Naive thymus-derived CD4-positive, alpha-beta T cell (primary cell): ENCODE measurements at regions not wholly inside any gene's neighbourhood (a gene's known extent, or its start where the extent isn't known, plus 50 kb on each side); places are given as distances from the start of the nearest gene placed in this dataset.

Experiments
- ATAC-seq: fragments of 150-1000 bp; cut with Tn5 transposase; 2 replicates; pipeline ENCODE4 v1.10.0; 2021; ENCODE audit warnings: mild to moderate bottlenecking, moderate library complexity
- CTCF ChIA-PET: fragments of 350-600 bp; sonication (Branson Sonifier 250); formaldehyde crosslinking; loops from one replicate; lab custom pipeline; 2021; ENCODE audit warnings: antibody characterized with exemption; lab: Charles Lee
- POLR2A ChIA-PET: fragments of 350-600 bp; sonication (Branson Sonifier 250); formaldehyde crosslinking; loops from one replicate; lab custom pipeline; 2021; ENCODE audit warnings: antibody characterized with exemption, inconsistent platforms; lab: Charles Lee
- DNase-seq, 9 donors: peaks; one replicate each; pipeline versions ENCODE4 v3.0.0 to v3.0.0-alpha.2; 2020 to 2022; ENCODE audit warnings: mixed read lengths in 1 of 9
- H3K27ac ChIP-seq: one replicate; pipeline ENCODE4 v1.7.0; 2013; ENCODE audit warnings: mild to moderate bottlenecking, low read depth, low read length, moderate library complexity
- H3K27me3 ChIP-seq, 2 donors: one replicate each; pipeline ENCODE4 v1.7.0; 2013; ENCODE audit warnings: low read length in 2 of 2, mild to moderate bottlenecking in 2 of 2, moderate library complexity in 2 of 2; ENCODE audit not compliant: control insufficient read depth in 2 of 2, insufficient read depth in 2 of 2
- H3K36me3 ChIP-seq, 3 experiments: 1 replicate in 2 of 3; 2 replicates in 1 of 3; pipeline ENCODE4 v1.7.0; 2013; ENCODE audit warnings: low read length in 3 of 3, mild to moderate bottlenecking in 3 of 3, moderate library complexity in 1 of 3; ENCODE audit not compliant: insufficient read depth in 3 of 3, control insufficient read depth in 2 of 3
- H3K4me1 ChIP-seq, 2 donors: one replicate each; pipeline ENCODE4 v1.7.0; 2013; ENCODE audit warnings: low read length in 2 of 2, mild to moderate bottlenecking in 2 of 2, moderate library complexity in 1 of 2; ENCODE audit not compliant: control insufficient read depth in 2 of 2, insufficient read depth in 2 of 2
- H3K4me3 ChIP-seq: 2 replicates; pipeline ENCODE4 v1.7.0; 2013; ENCODE audit warnings: mild to moderate bottlenecking, low read length
- H3K9me3 ChIP-seq, 3 experiments: 1 replicate in 2 of 3; 2 replicates in 1 of 3; pipeline ENCODE4 v1.7.0; 2013; ENCODE audit warnings: low read length in 3 of 3; ENCODE audit not compliant: control insufficient read depth in 2 of 3
- H3K27ac Mint-ChIP-seq, 9 donors: one replicate each; pipeline ENCODE4 v1.8.0; 2020 to 2022; ENCODE audit warnings: mixed read lengths in 9 of 9, mild to moderate bottlenecking in 8 of 9, moderate library complexity in 5 of 9, inconsistent platforms in 2 of 9
- H3K27me3 Mint-ChIP-seq, 5 donors: one replicate each; pipeline ENCODE4 v1.8.0; 2021 to 2022; ENCODE audit warnings: mixed read lengths in 5 of 5, mild to moderate bottlenecking in 1 of 5
- H3K36me3 Mint-ChIP-seq, 5 donors: one replicate each; pipeline ENCODE4 v1.8.0; 2020 to 2022; ENCODE audit warnings: mixed read lengths in 5 of 5, mild to moderate bottlenecking in 3 of 5, inconsistent platforms in 1 of 5
- H3K4me1 Mint-ChIP-seq, 7 donors: one replicate each; pipeline ENCODE4 v1.8.0; 2020 to 2022; ENCODE audit warnings: mixed read lengths in 7 of 7, mild to moderate bottlenecking in 3 of 7, inconsistent platforms in 1 of 7
- H3K4me3 Mint-ChIP-seq, 10 donors: one replicate each; pipeline ENCODE4 v1.8.0; 2020 to 2022; ENCODE audit warnings: mild to moderate bottlenecking in 10 of 10, mixed read lengths in 10 of 10, moderate library complexity in 6 of 10, inconsistent platforms in 2 of 10
- H3K9me3 Mint-ChIP-seq, 11 donors: one replicate each; pipeline ENCODE4 v1.8.0; 2020 to 2022; ENCODE audit warnings: mixed read lengths in 11 of 11, mild to moderate bottlenecking in 4 of 11, inconsistent platforms in 1 of 11, moderate library complexity in 1 of 11
- intact Hi-C, 2 donors: fragments of 100-400 bp; cut with micrococcal nuclease; formaldehyde crosslinking; loops; one replicate each; pipeline ENCODE4 v1.15.1; 2023

DNA sequence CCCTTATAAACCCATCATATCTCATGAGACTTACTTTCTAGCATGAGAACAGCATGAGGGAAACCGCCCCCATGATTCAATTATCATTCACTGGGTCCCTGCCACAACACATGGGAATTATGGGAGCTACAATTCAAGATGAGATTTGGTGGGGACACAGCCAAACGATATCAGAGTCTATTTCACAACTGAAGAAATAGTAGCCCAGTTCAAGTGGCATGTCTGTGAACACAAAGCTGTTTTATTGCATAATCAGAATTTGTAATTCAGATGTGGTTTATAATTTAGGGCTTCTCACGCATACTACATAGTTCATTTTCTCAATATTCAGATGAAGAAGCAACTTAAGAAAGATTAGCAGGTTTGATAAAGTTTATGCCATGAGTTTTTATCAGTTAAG, 1188.0 kb upstream of the ALCAM start:
- no peak for ATAC-seq
- H3K36me3 Mint-ChIP-seq, result no peaks in the 10 kb centered on the region
- POLR2A ChIA-PET, result no interaction called here
- no peaks in the 10 kb centered on the region for H3K27me3 Mint-ChIP-seq
- no peak overlapping the region for H3K27ac Mint-ChIP-seq
- H3K4me3 Mint-ChIP-seq, result no peak overlapping the region
- peaks cover 0 to 13% (median 0%) of the 10 kb centered on the region in 11 donors for H3K9me3 Mint-ChIP-seq
- Histone ChIP-seq H3K36me3 (no peaks in the 10 kb centered on the region), H3K4me3 (no peak overlapping the region), H3K4me1 (no peaks in the 10 kb centered on the region), H3K9me3 (no peaks in the 10 kb centered on the region), H3K27ac (no peak overlapping the region), H3K27me3 (no peaks in the 10 kb centered on the region)
- no peaks in the 10 kb centered on the region for H3K4me1 Mint-ChIP-seq
- intact Hi-C loops, result no loop called here
- DNase-seq, result no peak
- CTCF ChIA-PET, result no interaction called here

DNA sequence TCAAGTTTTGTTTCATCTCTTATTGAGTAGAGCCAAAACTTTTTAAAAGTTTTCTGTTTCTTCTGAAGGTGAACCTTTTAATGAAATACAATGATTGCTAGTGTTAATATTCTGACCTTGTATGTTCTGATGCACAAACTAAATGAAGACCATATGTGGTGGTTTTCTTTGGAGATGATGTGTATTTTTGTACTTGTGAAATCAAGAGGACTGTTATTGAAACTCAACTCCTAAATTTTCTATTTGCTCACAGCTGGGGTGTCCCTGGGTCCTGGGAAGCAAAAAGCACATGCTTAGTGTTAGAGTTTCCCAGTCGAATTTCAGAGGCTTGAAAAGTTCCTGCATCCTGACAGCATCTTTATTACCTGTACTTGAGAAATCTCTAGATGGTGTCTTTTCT, 1185.8 kb upstream of the ALCAM start:
- no peak overlapping the region for H3K4me3 ChIP-seq
- Mint-ChIP-seq H3K27me3 (no peaks in the 10 kb centered on the region), H3K36me3 (no peaks in the 10 kb centered on the region), H3K27ac (no peak overlapping the region), H3K4me1 (no peaks in the 10 kb centered on the region), H3K4me3 (no peak overlapping the region), H3K9me3 (peaks cover 0 to 14% (median 0%) of the 10 kb centered on the region in 11 donors)
- intact Hi-C loops, result no loop called here
- CTCF ChIA-PET, result no interaction called here
- no peaks in the 10 kb centered on the region for H3K9me3 ChIP-seq
- H3K27ac ChIP-seq, result no peak overlapping the region
- H3K27me3 ChIP-seq, result no peaks in the 10 kb centered on the region
- POLR2A ChIA-PET, result no interaction called here
- H3K4me1 ChIP-seq, result no peaks in the 10 kb centered on the region
- H3K36me3 ChIP-seq, result no peaks in the 10 kb centered on the region
- no peak for DNase-seq
- no peak for ATAC-seq

DNA sequence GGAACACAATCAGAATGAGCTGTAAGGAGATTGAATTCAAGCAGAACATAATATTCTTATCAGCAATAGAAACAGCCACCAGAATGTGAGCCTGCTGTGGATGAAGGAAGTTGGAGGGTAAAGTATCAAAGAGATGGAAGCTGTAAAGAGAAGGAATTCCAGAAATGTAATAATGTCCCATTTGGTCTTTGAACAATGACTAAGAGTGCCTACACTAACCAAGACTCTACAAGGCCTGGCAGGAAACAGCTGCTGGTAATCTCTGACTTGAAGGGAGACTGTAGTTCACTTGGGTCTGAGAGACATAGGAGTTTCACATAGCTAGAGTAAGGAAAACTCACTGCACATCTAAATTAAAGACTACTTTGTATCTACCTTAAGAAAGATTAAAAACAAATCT, 1176.0 kb upstream of the ALCAM start:
- no peak for ATAC-seq
- Histone ChIP-seq H3K27me3 (no peaks in the 10 kb centered on the region), H3K9me3 (no peaks in the 10 kb centered on the region), H3K4me3 (no peak overlapping the region), H3K36me3 (no peaks in the 10 kb centered on the region), H3K4me1 (no peaks in the 10 kb centered on the region), H3K27ac (no peak overlapping the region)
- Mint-ChIP-seq H3K4me3 (no peak overlapping the region), H3K4me1 (no peaks in the 10 kb centered on the region), H3K27ac (no peak overlapping the region), H3K27me3 (no peaks in the 10 kb centered on the region), H3K9me3 (peaks cover 0 to 8% (median 0%) of the 10 kb centered on the region in 11 donors), H3K36me3 (no peaks in the 10 kb centered on the region)
- intact Hi-C loops, result no loop called here
- ChIA-PET CTCF (no interaction called here), POLR2A (no interaction called here)
- no peak for DNase-seq

DNA sequence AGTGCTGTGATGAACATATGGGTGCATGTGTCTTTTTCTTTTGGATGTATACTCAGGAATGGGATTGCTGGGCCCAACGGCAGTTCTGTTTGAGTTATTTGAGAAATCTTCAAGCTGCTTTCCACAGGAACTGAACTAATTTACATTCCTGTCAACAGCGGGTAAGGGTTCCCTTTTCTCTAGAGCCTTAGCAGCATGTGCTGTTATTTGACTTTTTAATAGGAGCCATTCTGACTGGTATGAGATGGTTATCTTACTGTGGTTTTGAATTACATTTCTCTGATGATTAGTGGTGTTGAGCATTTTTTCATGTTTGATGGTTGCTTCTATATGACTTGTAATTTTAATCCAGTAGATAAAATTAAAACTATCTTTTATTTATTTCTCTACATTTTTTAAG, 1168.6 kb upstream of the ALCAM start:
- H3K4me3 Mint-ChIP-seq, result no peak overlapping the region
- no peak overlapping the region for H3K4me3 ChIP-seq
- no peak overlapping the region for H3K27ac ChIP-seq
- ATAC-seq (no peak), DNase-seq (no peak)
- H3K9me3 ChIP-seq, result no peaks in the 10 kb centered on the region
- no peak overlapping the region for H3K27ac Mint-ChIP-seq
- no peaks in the 10 kb centered on the region for H3K4me1 Mint-ChIP-seq
- intact Hi-C loops, result no loop called here
- CTCF ChIA-PET, result no interaction called here
- no peaks in the 10 kb centered on the region for H3K36me3 ChIP-seq
- H3K27me3 ChIP-seq, result no peaks in the 10 kb centered on the region
- H3K4me1 ChIP-seq, result no peaks in the 10 kb centered on the region
- POLR2A ChIA-PET, result no interaction called here
- H3K9me3 Mint-ChIP-seq, result peaks cover 0 to 2% (median 0%) of the 10 kb centered on the region in 11 donors
- no peaks in the 10 kb centered on the region for H3K36me3 Mint-ChIP-seq
- no peaks in the 10 kb centered on the region for H3K27me3 Mint-ChIP-seq

DNA sequence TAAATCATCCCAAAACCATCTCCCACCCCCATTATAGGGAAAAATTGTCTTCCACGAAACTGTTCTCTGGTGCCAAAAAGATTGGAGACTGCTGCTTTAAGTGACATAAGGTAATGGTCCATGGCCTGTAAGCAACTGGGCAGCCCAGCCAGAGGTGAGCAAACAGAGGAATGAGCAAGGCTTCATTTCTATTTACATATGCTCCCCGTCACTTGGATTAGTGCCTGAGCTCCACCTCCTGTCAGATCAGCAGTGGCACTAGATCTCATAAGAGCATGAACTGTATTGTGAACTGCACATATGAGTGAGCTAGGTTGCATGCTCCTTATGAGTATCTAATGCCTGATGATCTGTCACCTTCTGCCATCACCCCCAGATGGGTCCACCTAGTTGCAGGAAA, 1159.8 kb upstream of the ALCAM start:
- Histone ChIP-seq H3K36me3 (no peaks in the 10 kb centered on the region), H3K4me1 (no peaks in the 10 kb centered on the region), H3K27me3 (no peaks in the 10 kb centered on the region), H3K4me3 (no peak overlapping the region), H3K27ac (no peak overlapping the region), H3K9me3 (no peaks in the 10 kb centered on the region)
- Mint-ChIP-seq H3K4me3 (no peak overlapping the region), H3K36me3 (no peaks in the 10 kb centered on the region), H3K4me1 (no peaks in the 10 kb centered on the region), H3K27me3 (no peaks in the 10 kb centered on the region), H3K27ac (no peak overlapping the region), H3K9me3 (peaks cover 0 to 6% (median 0%) of the 10 kb centered on the region in 11 donors)
- intact Hi-C loops, result no loop called here
- POLR2A ChIA-PET, result no interaction called here
- DNase-seq, result no peak
- CTCF ChIA-PET, result no interaction called here
- ATAC-seq, result no peak

DNA sequence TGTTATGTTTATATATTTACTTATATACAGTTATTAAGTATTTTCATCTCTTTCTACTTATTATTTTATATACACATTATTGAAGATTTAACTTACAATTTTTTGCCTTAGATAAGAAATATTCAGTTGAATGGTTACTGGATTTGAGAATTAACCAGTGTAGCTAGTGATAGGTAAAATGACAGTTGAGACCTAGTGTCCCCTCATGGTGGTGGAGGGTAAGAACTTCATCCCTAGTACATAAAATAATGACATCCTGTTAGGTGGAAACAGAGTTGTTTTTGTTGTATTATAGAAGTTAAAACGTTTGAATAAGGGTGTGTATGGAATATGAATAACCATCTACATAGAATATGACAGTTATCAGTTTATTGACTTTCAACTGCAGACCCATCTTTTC, 1152.4 kb upstream of the ALCAM start:
- Mint-ChIP-seq H3K27ac (no peak overlapping the region), H3K4me1 (no peaks in the 10 kb centered on the region), H3K9me3 (peaks cover 0 to 7% (median 0%) of the 10 kb centered on the region in 11 donors), H3K27me3 (no peaks in the 10 kb centered on the region), H3K36me3 (no peaks in the 10 kb centered on the region), H3K4me3 (no peak overlapping the region)
- H3K36me3 ChIP-seq, result no peaks in the 10 kb centered on the region
- ATAC-seq (no peak), DNase-seq (no peak)
- no peak overlapping the region for H3K27ac ChIP-seq
- intact Hi-C loops, result no loop called here
- POLR2A ChIA-PET, result no interaction called here
- no peaks in the 10 kb centered on the region for H3K27me3 ChIP-seq
- H3K4me3 ChIP-seq, result no peak overlapping the region
- H3K4me1 ChIP-seq, result no peaks in the 10 kb centered on the region
- no peaks in the 10 kb centered on the region for H3K9me3 ChIP-seq
- CTCF ChIA-PET, result no interaction called here

DNA sequence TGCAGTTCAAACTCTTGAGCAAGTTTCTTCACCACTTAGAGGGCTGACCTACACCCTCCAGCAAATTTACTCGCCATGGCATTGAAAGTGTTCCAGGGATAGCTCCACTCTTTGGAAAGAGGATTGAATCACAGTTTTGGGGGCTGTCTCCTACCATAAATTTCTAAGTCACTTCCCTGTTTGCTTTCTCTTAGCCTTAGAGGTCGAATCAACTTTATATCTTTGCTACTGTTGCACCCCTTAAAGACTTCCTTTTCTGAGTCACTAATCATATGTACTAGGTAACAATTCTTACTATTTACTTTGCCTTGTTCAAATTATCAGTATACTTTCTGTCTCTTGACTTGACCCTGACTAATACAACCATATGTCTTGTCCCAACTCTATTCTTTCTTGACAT, 1151.8 kb upstream of the ALCAM start:
- POLR2A ChIA-PET, result no interaction called here
- DNase-seq (no peak), ATAC-seq (no peak)
- Mint-ChIP-seq H3K9me3 (peaks cover 0 to 7% (median 0%) of the 10 kb centered on the region in 11 donors), H3K4me1 (no peaks in the 10 kb centered on the region), H3K36me3 (no peaks in the 10 kb centered on the region), H3K27me3 (no peaks in the 10 kb centered on the region), H3K27ac (no peak overlapping the region), H3K4me3 (no peak overlapping the region)
- Histone ChIP-seq H3K4me3 (no peak overlapping the region), H3K9me3 (no peaks in the 10 kb centered on the region), H3K27me3 (no peaks in the 10 kb centered on the region), H3K4me1 (no peaks in the 10 kb centered on the region), H3K27ac (no peak overlapping the region), H3K36me3 (no peaks in the 10 kb centered on the region)
- intact Hi-C loops, result no loop called here
- CTCF ChIA-PET, result no interaction called here
